ENCODE measurements at regions not wholly inside any gene's neighbourhood (a gene's known extent, or its start where the extent isn't known, plus 50 kb on each side); places are given as distances from the start of the nearest gene placed in this dataset.

GRCh38 chr4:151473521-151474097, 64.6 kb downstream of the FHIP1A start:
- Mint-ChIP-seq H3K4me3 (ENCODE audit: low read depth, unreplicated experiment) (no peak overlapping the region), H3K9me3 (ENCODE audit: low read depth, unreplicated experiment) (no peaks in the 10 kb centered on the region), H3K4me1 (ENCODE audit: low read depth, unreplicated experiment) (peaks cover 9% of the 10 kb centered on the region), H3K27me3 (ENCODE audit: unreplicated experiment) (no peaks in the 10 kb centered on the region), H3K36me3 (ENCODE audit: insufficient read depth, unreplicated experiment) (no peaks in the 10 kb centered on the region), H3K27ac (ENCODE audit: unreplicated experiment) (no peak overlapping the region)
- BruUV-seq (replicated peaks) = no TSS peak
- intact Hi-C loops (cut with micrococcal nuclease; ENCODE audit: unreplicated experiment) = loop anchor here (10.0 kb wide), 1 partner anchor 1441 kb away; no protein-coding TSS in a partner anchor
- CTCF ChIA-PET = no interaction called here
- DNase-seq = no peak
- no peak for TF ChIP-seq CTCF (IDR thresholded peaks at IDR 0.05; ENCODE audit: unreplicated experiment)

GRCh38 chr4:151475035-151475714, 66.2 kb downstream of the FHIP1A start:
- H3K27me3 Mint-ChIP-seq (ENCODE audit: unreplicated experiment) = no peaks in the 10 kb centered on the region

DNA sequence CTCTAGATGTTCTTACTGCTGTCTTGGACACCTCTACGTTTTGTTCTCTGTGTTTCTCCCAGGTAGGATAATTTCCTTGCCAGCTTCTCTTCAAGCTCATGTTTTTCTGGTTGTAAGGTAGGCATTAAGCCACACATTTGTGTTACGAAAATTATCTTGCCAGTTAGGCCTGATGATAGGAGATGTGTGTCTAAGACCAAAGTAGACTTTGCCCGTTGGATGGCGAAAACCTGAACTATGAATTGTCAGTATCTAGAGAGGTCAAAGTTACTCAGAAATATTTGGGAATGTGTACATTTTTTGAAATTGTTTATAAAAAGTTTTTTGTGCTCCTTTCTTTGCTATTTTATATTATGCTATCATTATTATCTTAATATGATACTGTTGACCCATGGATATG, 72.8 kb downstream of the FHIP1A start:
- intact Hi-C loops (cut with micrococcal nuclease; ENCODE audit: unreplicated experiment) = no loop called here

More at GRCh38 chr4:151475035-151475714, 66.2 kb downstream of the FHIP1A start:
- Mint-ChIP-seq H3K36me3 (ENCODE audit: insufficient read depth, unreplicated experiment) (no peaks in the 10 kb centered on the region), H3K27ac (ENCODE audit: unreplicated experiment) (no peak overlapping the region), H3K4me1 (ENCODE audit: low read depth, unreplicated experiment) (peaks cover 9% of the 10 kb centered on the region), H3K4me3 (ENCODE audit: low read depth, unreplicated experiment) (no peak overlapping the region), H3K9me3 (ENCODE audit: low read depth, unreplicated experiment) (no peaks in the 10 kb centered on the region)
- no TSS peak for BruUV-seq (replicated peaks)
- TF ChIP-seq CTCF (IDR thresholded peaks at IDR 0.05; ENCODE audit: unreplicated experiment) = no peak
- no peak for DNase-seq
- CTCF ChIA-PET = no interaction called here
- intact Hi-C loops (cut with micrococcal nuclease; ENCODE audit: unreplicated experiment) = loop anchor here (10.0 kb wide), 1 partner anchor 1440 kb away; no protein-coding TSS in a partner anchor

More for the DNA sequence above, 72.8 kb downstream of the FHIP1A start:
- no peak overlapping the region for H3K4me3 Mint-ChIP-seq (ENCODE audit: low read depth, unreplicated experiment)
- no peaks in the 10 kb centered on the region for H3K36me3 Mint-ChIP-seq (ENCODE audit: insufficient read depth, unreplicated experiment)
- no TSS peak for BruUV-seq (replicated peaks)
- no peak for DNase-seq
- CTCF ChIA-PET = no interaction called here
- H3K27ac Mint-ChIP-seq (ENCODE audit: unreplicated experiment) = no peak overlapping the region
- H3K27me3 Mint-ChIP-seq (ENCODE audit: unreplicated experiment) = no peaks in the 10 kb centered on the region
- TF ChIP-seq CTCF (IDR thresholded peaks at IDR 0.05; ENCODE audit: unreplicated experiment) = no peak
- H3K4me1 Mint-ChIP-seq (ENCODE audit: low read depth, unreplicated experiment) = peaks cover 15% of the 10 kb centered on the region
- no peaks in the 10 kb centered on the region for H3K9me3 Mint-ChIP-seq (ENCODE audit: low read depth, unreplicated experiment)

Data from Calu3 (cell line).